Stimulated activated CD8-positive, alpha-beta memory T cell treated with anti-CD3 and anti-CD28 coated beads, Interleukin-12 subunit alpha, Interleukin-12 subunit beta, amount 100 ng/mL, for 24 hours (primary cell): ENCODE measurements at regions not wholly inside any gene's neighbourhood (a gene's known extent, or its start where the extent isn't known, plus 50 kb on each side); places are given as distances from the start of the nearest gene placed in this dataset.

ENCODE experiments used
- DNase-seq: peaks from one replicate; pipeline ENCODE4 v3.0.0-alpha.2; 2020; ENCODE audit errors: extremely low read depth

- DNase-seq: no peak
These were observed 359.4 kb downstream of the RPS24 start for GRCh38 chr10:78393094-78393493.

- DNase-seq: no peak
These were observed 360.4 kb downstream of the RPS24 start for GRCh38 chr10:78394047-78394446.

GRCh38 chr10:78395162-78395561 is 361.5 kb downstream of the RPS24 start:
- no peak for DNase-seq

GRCh38 chr10:78396754-78397153 is 363.1 kb downstream of the RPS24 start:
- no peak for DNase-seq

GRCh38 chr10:78397786-78398185 is 364.1 kb downstream of the RPS24 start:
- DNase-seq: no peak

GRCh38 chr10:78398382-78398781 is 364.7 kb downstream of the RPS24 start:
- DNase-seq: no peak

- DNase-seq: no peak
These were observed 368.1 kb downstream of the RPS24 start for GRCh38 chr10:78401624-78402367.

- no peak for DNase-seq
These were observed 368.9 kb downstream of the RPS24 start for GRCh38 chr10:78402591-78402990.

- DNase-seq: no peak
These were observed 370.1 kb downstream of the RPS24 start for GRCh38 chr10:78403781-78404180.

GRCh38 chr10:78404296-78404695 is 370.6 kb downstream of the RPS24 start:
- no peak for DNase-seq

- no peak for DNase-seq
These were observed 371.6 kb downstream of the RPS24 start for GRCh38 chr10:78405231-78405630.

- DNase-seq: no peak
These were observed 372.1 kb downstream of the RPS24 start for GRCh38 chr10:78405736-78406135.

- DNase-seq: no peak
These were observed 373.0 kb downstream of the RPS24 start for GRCh38 chr10:78406648-78407008.

- DNase-seq: peak; percentile 17
These were observed 373.5 kb downstream of the RPS24 start for GRCh38 chr10:78407009-78407711.

- no peak for DNase-seq
These were observed 374.3 kb downstream of the RPS24 start for GRCh38 chr10:78407966-78408365.

GRCh38 chr10:78408671-78409472 is 375.2 kb downstream of the RPS24 start:
- no peak for DNase-seq

- DNase-seq: no peak
These were observed 376.6 kb downstream of the RPS24 start for GRCh38 chr10:78410046-78410965.

GRCh38 chr10:78411716-78412115 is 378.1 kb downstream of the RPS24 start:
- DNase-seq: no peak

- DNase-seq: no peak
These were observed 378.9 kb downstream of the RPS24 start for GRCh38 chr10:78412605-78413004.

- no peak for DNase-seq
These were observed 379.7 kb downstream of the RPS24 start for GRCh38 chr10:78413076-78414055.
